OCI-LY3 (cell line): ENCODE measurements at regions not wholly inside any gene's neighbourhood (a gene's known extent, or its start where the extent isn't known, plus 50 kb on each side); places are given as distances from the start of the nearest gene placed in this dataset.

ENCODE experiments used
- H2AFZ ChIP-seq: fragments of 200-600, 300-600 bp; shearing (Covaris generic); 2 replicates; pipeline ENCODE4 v1.6.0; 2014; ENCODE audit warnings: antibody characterized with exemption, low read depth, low read length
- H3K27ac ChIP-seq: fragments of 200-600, 300-600 bp; sonication (generic); 2 replicates; pipeline ENCODE4 v1.5.1; 2014; ENCODE audit warnings: mild to moderate bottlenecking, low read length, moderate library complexity, mixed read lengths
- H3K27me3 ChIP-seq: fragments of 200-600, 300-600 bp; sonication (generic); 2 replicates; pipeline ENCODE4 v1.6.1; 2014; ENCODE audit warnings: low read depth, low read length, mixed read lengths
- H3K36me3 ChIP-seq: fragments of 200-600, 300-600 bp; sonication (generic); replicated peaks from 2 replicates; pipeline ENCODE3; 2014; ENCODE audit warnings: low read depth, low read length, mixed read lengths
- H3K4me1 ChIP-seq: fragments of 300-600, 200-600 bp; sonication (generic); 2 replicates; pipeline ENCODE4 v1.6.1; 2014; ENCODE audit warnings: low read length, mixed read lengths
- H3K4me2 ChIP-seq: fragments of 200-600, 300-600 bp; sonication (generic); 2 replicates; pipeline ENCODE4 v1.6.1; 2014; ENCODE audit warnings: low read length, mixed read lengths
- H3K4me3 ChIP-seq: fragments of 300-600, 200-600 bp; sonication (generic); 2 replicates; pipeline ENCODE4 v1.5.1; 2014; ENCODE audit warnings: antibody characterized with exemption, mild to moderate bottlenecking, low read length, moderate library complexity
- H3K79me2 ChIP-seq: fragments of 300-600, 200-600 bp; shearing (Covaris generic); 2 replicates; pipeline ENCODE4 v1.6.1; 2014; ENCODE audit warnings: mild to moderate bottlenecking, low read length, mixed read lengths
- H3K9ac ChIP-seq: fragments of 300-600, 200-600 bp; shearing (Covaris generic); 2 replicates; pipeline ENCODE4 v1.6.0; 2014; ENCODE audit warnings: mild to moderate bottlenecking, low read length, moderate library complexity
- H3K9me3 ChIP-seq: fragments of 200-600, 300-600 bp; shearing (Covaris generic); 2 replicates; pipeline ENCODE4 v1.6.1; 2014; ENCODE audit warnings: low read length, mixed read lengths; ENCODE audit not compliant: insufficient read depth
- H4K20me1 ChIP-seq: fragments of 200-600, 300-600 bp; sonication (generic); 2 replicates; pipeline ENCODE4 v1.6.1; 2016; ENCODE audit warnings: low read length, mixed read lengths; ENCODE audit not compliant: insufficient read depth
- EZH2phosphoT487 ChIP-seq: fragments of 200-600 bp; shearing (Covaris generic); IDR thresholded peaks from 2 replicates; pipeline ENCODE4 v1.6.1; 2018; ENCODE audit warnings: antibody characterized with exemption, mixed run types, low read depth
- TF ChIP-seq, protein P1 (sequence below): fragments of 200-600, 300-600 bp; sonication (generic); IDR thresholded peaks from 2 replicates; pipeline ENCODE4 v1.5.1; 2014; ENCODE audit warnings: antibody characterized with exemption, low read length, low read depth

GRCh38 chr13:111050539-111050879, 64.6 kb upstream of the ARHGEF7 start:
- Histone ChIP-seq H4K20me1 (no peaks in the 10 kb centered on the region), H3K27ac (no peak overlapping the region), H3K79me2 (no peaks in the 10 kb centered on the region), H2AFZ (no peak overlapping the region), H3K4me1 (peaks cover 27% of the 10 kb centered on the region), H3K9me3 (no peaks in the 10 kb centered on the region), H3K4me2 (peak overlapping the region; percentile 26; the same call in 1 of the 2 replicates), H3K9ac (no peak overlapping the region), H3K4me3 (no peak overlapping the region), H3K27me3 (0 out of 2 replicates have a peak, but pooled peaks cover 1% of the 10 kb centered on the region), H3K36me3 (no peaks in the 10 kb centered on the region)
- TF ChIP-seq EZH2phosphoT487: no peak
- TF ChIP-seq, protein P1, sequence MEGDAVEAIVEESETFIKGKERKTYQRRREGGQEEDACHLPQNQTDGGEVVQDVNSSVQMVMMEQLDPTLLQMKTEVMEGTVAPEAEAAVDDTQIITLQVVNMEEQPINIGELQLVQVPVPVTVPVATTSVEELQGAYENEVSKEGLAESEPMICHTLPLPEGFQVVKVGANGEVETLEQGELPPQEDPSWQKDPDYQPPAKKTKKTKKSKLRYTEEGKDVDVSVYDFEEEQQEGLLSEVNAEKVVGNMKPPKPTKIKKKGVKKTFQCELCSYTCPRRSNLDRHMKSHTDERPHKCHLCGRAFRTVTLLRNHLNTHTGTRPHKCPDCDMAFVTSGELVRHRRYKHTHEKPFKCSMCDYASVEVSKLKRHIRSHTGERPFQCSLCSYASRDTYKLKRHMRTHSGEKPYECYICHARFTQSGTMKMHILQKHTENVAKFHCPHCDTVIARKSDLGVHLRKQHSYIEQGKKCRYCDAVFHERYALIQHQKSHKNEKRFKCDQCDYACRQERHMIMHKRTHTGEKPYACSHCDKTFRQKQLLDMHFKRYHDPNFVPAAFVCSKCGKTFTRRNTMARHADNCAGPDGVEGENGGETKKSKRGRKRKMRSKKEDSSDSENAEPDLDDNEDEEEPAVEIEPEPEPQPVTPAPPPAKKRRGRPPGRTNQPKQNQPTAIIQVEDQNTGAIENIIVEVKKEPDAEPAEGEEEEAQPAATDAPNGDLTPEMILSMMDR: 0 out of 2 replicates have a peak, but pooled peaks have one; percentile 8

DNA sequence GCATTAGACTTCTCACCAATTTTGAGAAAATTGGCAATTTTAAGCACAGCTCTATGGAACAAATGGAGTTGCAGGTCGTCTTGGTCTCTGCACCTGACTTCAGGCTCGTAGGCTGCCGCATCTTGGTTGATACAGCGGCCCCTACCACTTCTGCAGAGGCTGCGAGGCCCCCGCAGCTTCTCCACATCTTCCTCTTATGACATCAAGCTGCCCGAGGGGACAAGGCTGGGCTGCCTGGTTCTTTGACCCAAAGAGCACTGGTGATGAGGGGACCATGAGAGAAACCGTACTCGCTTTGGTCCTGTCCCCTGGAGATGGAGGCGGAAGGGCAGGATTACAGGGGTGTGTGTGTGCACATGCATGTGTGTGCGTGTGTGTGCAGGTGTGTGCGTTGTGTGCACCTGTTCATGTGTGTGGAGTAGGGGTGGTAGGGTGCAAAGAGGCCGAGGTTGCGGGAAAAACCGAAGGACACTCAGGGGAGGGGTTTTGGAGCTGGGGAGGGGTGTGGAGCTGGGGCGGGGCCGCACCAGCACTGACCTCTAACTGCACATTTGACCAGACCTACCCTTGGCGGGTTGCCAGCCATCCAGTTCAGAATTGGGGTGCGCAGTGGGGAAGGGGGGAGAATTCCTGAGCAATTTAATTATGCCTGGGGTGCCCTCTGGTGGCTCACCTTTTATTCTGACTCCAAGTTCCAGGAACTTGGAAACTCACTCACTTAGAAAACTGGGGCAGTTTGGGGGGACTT, 65.1 kb upstream of the ARHGEF7 start:
- Histone ChIP-seq H4K20me1 (no peaks in the 10 kb centered on the region), H3K36me3 (no peaks in the 10 kb centered on the region), H3K4me3 (no peak overlapping the region), H3K27me3 (no peaks in the 10 kb centered on the region), H2AFZ (no peak overlapping the region), H3K4me1 (peaks cover 24% of the 10 kb centered on the region), H3K9ac (no peak overlapping the region), H3K27ac (no peak overlapping the region), H3K79me2 (no peaks in the 10 kb centered on the region), H3K4me2 (peak overlapping the region; percentile 26; the same call in 1 of the 2 replicates), H3K9me3 (no peaks in the 10 kb centered on the region)
- TF ChIP-seq EZH2phosphoT487: no peak
- TF ChIP-seq, protein P1: peak; percentile 90

- Histone ChIP-seq H3K9me3 (no peaks in the 10 kb centered on the region), H3K36me3 (no peaks in the 10 kb centered on the region), H3K79me2 (no peaks in the 10 kb centered on the region), H2AFZ (no peak overlapping the region), H3K27me3 (no peaks in the 10 kb centered on the region), H3K4me2 (no peak overlapping the region), H3K9ac (no peak overlapping the region), H3K4me1 (peaks cover 23% of the 10 kb centered on the region), H4K20me1 (no peaks in the 10 kb centered on the region), H3K27ac (no peak overlapping the region), H3K4me3 (no peak overlapping the region)
- TF ChIP-seq, protein P1: no peak
- no peak for TF ChIP-seq EZH2phosphoT487
Measured at GRCh38 chr13:111048387-111048786, 66.7 kb upstream of the ARHGEF7 start.

DNA sequence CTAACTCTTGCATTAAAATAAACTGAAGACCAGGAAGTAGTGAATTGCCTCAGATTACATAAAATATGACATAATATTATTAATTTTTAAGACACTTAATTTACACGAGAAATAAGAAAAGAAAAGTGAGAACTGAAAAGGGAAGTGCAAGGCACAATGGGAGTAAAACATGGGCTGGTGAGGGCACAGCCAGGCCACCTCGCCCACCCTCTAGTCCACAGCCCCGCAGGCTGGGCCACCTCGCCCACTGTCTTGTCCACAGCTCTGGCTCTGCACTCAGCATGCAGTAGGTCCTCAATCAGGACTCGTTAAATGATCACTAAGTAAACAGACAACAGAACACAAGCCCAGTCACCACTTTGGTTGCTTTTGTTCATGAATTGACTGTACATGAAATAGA, 67.8 kb upstream of the ARHGEF7 start:
- H3K9ac ChIP-seq: peak overlapping the region; percentile 13; the same call in 1 of the 2 replicates
- no peaks in the 10 kb centered on the region for H3K36me3 ChIP-seq
- H3K4me1 ChIP-seq: peaks cover 23% of the 10 kb centered on the region

More for the DNA sequence above, 67.8 kb upstream of the ARHGEF7 start:
- Histone ChIP-seq H2AFZ (no peak overlapping the region; the same call in 1 of the 2 replicates), H4K20me1 (no peaks in the 10 kb centered on the region), H3K9me3 (no peaks in the 10 kb centered on the region), H3K79me2 (no peaks in the 10 kb centered on the region), H3K4me2 (peak overlapping the region; percentile 80), H3K4me3 (peak overlapping the region; percentile 43), H3K27ac (peak overlapping the region; percentile 53), H3K27me3 (0 out of 2 replicates have a peak, but pooled peaks cover under 1% of the 10 kb centered on the region)
- TF ChIP-seq, protein P1: no peak
- TF ChIP-seq EZH2phosphoT487: no peak
